Spleen (tissue), 7 donors: ENCODE measurements at regions not wholly inside any gene's neighbourhood (a gene's known extent, or its start where the extent isn't known, plus 50 kb on each side); places are given as distances from the start of the nearest gene placed in this dataset.

Experiments used
- CTCF ChIP-seq, 11 experiments: fragments of 200-600 bp in 7 of 11; fragments of 450-650 bp in 4 of 11; sonication (generic) in 4 of 11; IDR thresholded peaks in 8 of 11; conservative IDR thresholded peaks in 3 of 11; 1 replicate in 7 of 11; 2 replicates in 4 of 11; pipeline versions ENCODE4 v1.4.0 to v1.8.0; 2016 to 2021; ENCODE audit warnings: antibody characterized with exemption in 11 of 11, inconsistent platforms in 4 of 11, mild to moderate bottlenecking in 1 of 11
- POLR2A ChIP-seq, 3 donors: fragments of 450-650 bp; IDR thresholded peaks; one replicate each; pipeline ENCODE4 v1.5.1; 2017; ENCODE audit warnings: antibody characterized with exemption in 3 of 3, mild to moderate bottlenecking in 1 of 3
- donor health status: DM: no; HTN: no; CAD: no; lungs with moderate emphysema.
- donor health status: DM: no; HTN: no; CAD: no.
- donor health status: DM: no; HTN: no; CAD: no.

- TF ChIP-seq CTCF (IDR thresholded peaks at IDR 0.05 in 8 of 11, conservative IDR thresholded peaks at IDR 0.05 in 3 of 11) (no peak), POLR2A (IDR thresholded peaks at IDR 0.05) (no peak)
Measured at GRCh38 chr14:101495284-101495683, 66.0 kb upstream of the DIO3 start.
